WTC11 (cell line): ENCODE measurements at regions not wholly inside any gene's neighbourhood (a gene's known extent, or its start where the extent isn't known, plus 50 kb on each side); places are given as distances from the start of the nearest gene placed in this dataset.

Experiments used
- ATAC-seq: fragments of 200-7000 bp; cut with Tn5 transposase; 2 replicates; pipeline ENCODE4 v1.10.0; 2021; ENCODE audit warnings: mild to moderate bottlenecking, moderate library complexity
- CTCF ChIA-PET: fragments of 300-600 bp; sonication (Branson Sonifier 250); formaldehyde crosslinking; loops from one replicate; lab custom pipeline; 2021; ENCODE audit warnings: antibody characterized with exemption; lab: Charles Lee
- POLR2A ChIA-PET: fragments of 350-600 bp; sonication (Branson Sonifier 250); formaldehyde crosslinking; loops from one replicate; lab custom pipeline; 2021; ENCODE audit warnings: antibody characterized with exemption; lab: Charles Lee
- DNase-seq: peaks from one replicate; pipeline ENCODE4 v3.0.0; 2021; ENCODE audit warnings: low spot score
- H3K27ac Mint-ChIP-seq: 2 replicates; pipeline ENCODE4 v1.8.0; 2021; ENCODE audit warnings: mixed read lengths
- H3K27me3 Mint-ChIP-seq: 2 replicates; pipeline ENCODE4 v1.8.0; 2021; ENCODE audit warnings: low read depth, mild to moderate bottlenecking, moderate library complexity, mixed read lengths
- H3K36me3 Mint-ChIP-seq: 2 replicates; pipeline ENCODE4 v1.8.0; 2021; ENCODE audit warnings: mixed read lengths
- H3K4me1 Mint-ChIP-seq: 2 replicates; pipeline ENCODE4 v1.8.0; 2022; ENCODE audit warnings: mixed read lengths
- H3K4me3 Mint-ChIP-seq: 2 replicates; pipeline ENCODE4 v1.8.0; 2021; ENCODE audit warnings: mild to moderate bottlenecking, moderate library complexity, mixed read lengths
- H3K9me3 Mint-ChIP-seq: 2 replicates; pipeline ENCODE4 v1.8.0; 2021; ENCODE audit warnings: mixed read lengths
- EMX1 ChIP-seq: fragments of 250-450 bp; sonication (Bioruptor Pico); IDR thresholded peaks from 2 replicates; pipeline ENCODE4 v1.8.0; 2021; ENCODE audit warnings: mild to moderate bottlenecking
- FOXK1 ChIP-seq: sonication (generic); formaldehyde crosslinking; IDR thresholded peaks from 2 replicates; pipeline ENCODE4 v1.8.0; 2022; ENCODE audit warnings: mild to moderate bottlenecking, moderate library complexity, missing genetic modification reagents
- GRHL2 ChIP-seq: fragments of 250-450 bp; sonication (Bioruptor Pico); IDR thresholded peaks from 2 replicates; pipeline ENCODE4 v1.8.0; 2022; ENCODE audit warnings: mild to moderate bottlenecking, moderate library complexity; ENCODE audit not compliant: insufficient replicate concordance, severe bottlenecking
- NR1H2 ChIP-seq: sonication (generic); formaldehyde crosslinking; IDR thresholded peaks from 2 replicates; pipeline ENCODE4 v1.9.0; 2021; ENCODE audit warnings: mild to moderate bottlenecking, moderate library complexity, missing genetic modification reagents
- SOX15 ChIP-seq: fragments of 250-450 bp; sonication (Bioruptor Pico); IDR thresholded peaks from 2 replicates; pipeline ENCODE4 v1.9.0; 2021; ENCODE audit warnings: mild to moderate bottlenecking
- ZBTB21 ChIP-seq: sonication (generic); formaldehyde crosslinking; IDR thresholded peaks from 2 replicates; pipeline ENCODE4 v1.8.1; 2023; ENCODE audit warnings: mild to moderate bottlenecking, missing genetic modification reagents, borderline replicate concordance
- ZNF121 ChIP-seq: sonication (generic); formaldehyde crosslinking; IDR thresholded peaks from 2 replicates; pipeline ENCODE4 v1.8.0; 2023; ENCODE audit warnings: missing genetic modification reagents
- ZNF232 ChIP-seq: sonication (generic); formaldehyde crosslinking; IDR thresholded peaks from 2 replicates; pipeline ENCODE4 v1.8.0; 2022; ENCODE audit warnings: mild to moderate bottlenecking, missing genetic modification reagents
- ZNF263 ChIP-seq: sonication (generic); formaldehyde crosslinking; IDR thresholded peaks from 2 replicates; pipeline ENCODE4 v1.8.1; 2022; ENCODE audit warnings: low read depth, mild to moderate bottlenecking, moderate library complexity, missing genetic modification reagents
- ZNF671 ChIP-seq: fragments of 250-450 bp; sonication (Bioruptor Pico); IDR thresholded peaks from 2 replicates; pipeline ENCODE4 v1.8.0; 2021; ENCODE audit warnings: mild to moderate bottlenecking
- TF ChIP-seq, protein P1 (sequence below): fragments of 250-450 bp; sonication (Bioruptor Pico); IDR thresholded peaks from 2 replicates; pipeline ENCODE4 v2.1.2; 2022; ENCODE audit warnings: mild to moderate bottlenecking, moderate library complexity
- TF ChIP-seq, protein P2 (sequence below): sonication (generic); formaldehyde crosslinking; conservative IDR thresholded peaks from 2 replicates; pipeline ENCODE4 v1.8.1; 2022; ENCODE audit warnings: mild to moderate bottlenecking, missing genetic modification reagents
- TF ChIP-seq, protein P3 (sequence below): fragments of 250-450 bp; sonication (Bioruptor Pico); IDR thresholded peaks from 2 replicates; pipeline ENCODE4 v1.9.0; 2021; ENCODE audit warnings: moderate library complexity, mild to moderate bottlenecking, inconsistent platforms, borderline replicate concordance
- TF ChIP-seq, protein P4 (sequence below): fragments of 200-600 bp; IDR thresholded peaks from 2 replicates; pipeline ENCODE4 v1.8.0; 2022; ENCODE audit warnings: antibody characterized with exemption
- TF ChIP-seq, protein P5 (sequence below): sonication (generic); formaldehyde crosslinking; IDR thresholded peaks from 2 replicates; pipeline ENCODE4 v1.8.0; 2022; ENCODE audit warnings: mild to moderate bottlenecking, missing genetic modification reagents
- TF ChIP-seq, protein P6 (sequence below): sonication (generic); formaldehyde crosslinking; IDR thresholded peaks from 2 replicates; pipeline ENCODE4 v1.8.1; 2022; ENCODE audit warnings: low read depth, missing genetic modification reagents, borderline replicate concordance

DNA sequence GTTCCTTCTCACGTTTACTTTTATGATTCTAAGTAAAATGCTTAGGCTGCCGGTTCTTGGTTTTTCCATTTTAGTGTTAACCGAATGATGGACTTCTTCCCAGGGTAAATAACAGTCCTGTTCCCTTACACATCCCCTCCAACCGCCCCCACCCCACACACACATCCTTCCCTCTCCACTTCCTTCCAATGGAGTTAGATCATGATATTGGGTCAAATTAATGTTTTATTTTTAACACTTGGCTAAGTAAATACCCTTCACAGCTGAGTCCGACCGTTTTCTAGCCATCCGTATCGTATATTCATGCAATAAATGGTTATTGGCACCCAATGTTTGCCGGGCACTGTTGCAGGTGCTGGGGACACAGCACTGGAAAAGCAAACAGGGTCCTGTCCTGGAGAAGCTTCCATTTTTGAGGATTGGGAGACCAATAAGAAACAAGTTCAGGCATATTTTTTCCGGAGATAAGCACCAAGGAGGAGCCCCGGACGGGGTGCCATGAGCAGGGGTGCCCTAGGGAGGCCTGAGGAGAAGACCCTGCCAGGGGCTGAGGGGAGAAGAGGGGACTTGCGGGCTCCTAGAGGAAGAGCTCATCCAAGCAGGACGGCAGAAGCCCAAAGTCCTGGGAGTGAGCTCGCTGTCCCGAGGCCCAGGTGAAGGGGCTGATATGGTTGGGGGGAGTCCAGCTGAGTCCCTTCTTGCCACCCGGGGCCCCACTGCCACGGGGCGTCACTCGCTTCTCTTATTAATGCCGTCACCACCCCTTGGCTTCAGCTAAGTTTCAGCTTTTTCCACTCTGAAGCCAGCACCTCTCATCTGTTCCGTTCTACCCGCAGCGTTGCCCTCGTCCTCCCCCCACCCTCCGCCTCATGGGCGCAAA lies 126.0 kb upstream of the RET start:
- ATAC-seq (no peak), DNase-seq (no peak)
- CTCF ChIA-PET = interaction anchor here (0.8 to 2.7 kb wide), 7 partner anchors 22 to 128 kb away, joined by 3 to 12 read pairs (median 5); no protein-coding TSS in a partner anchor
- POLR2A ChIA-PET = no interaction called here
- peaks cover 11% of the 10 kb centered on the region for H3K27me3 Mint-ChIP-seq
- H3K27ac Mint-ChIP-seq = no peak overlapping the region
- TF ChIP-seq NR1H2 (no peak), ZNF232 (CRISPR knock-in tag) (no peak), GRHL2 (CRISPR knock-in tag) (no peak), EMX1 (CRISPR knock-in tag) (no peak)
- TF ChIP-seq, protein P1, sequence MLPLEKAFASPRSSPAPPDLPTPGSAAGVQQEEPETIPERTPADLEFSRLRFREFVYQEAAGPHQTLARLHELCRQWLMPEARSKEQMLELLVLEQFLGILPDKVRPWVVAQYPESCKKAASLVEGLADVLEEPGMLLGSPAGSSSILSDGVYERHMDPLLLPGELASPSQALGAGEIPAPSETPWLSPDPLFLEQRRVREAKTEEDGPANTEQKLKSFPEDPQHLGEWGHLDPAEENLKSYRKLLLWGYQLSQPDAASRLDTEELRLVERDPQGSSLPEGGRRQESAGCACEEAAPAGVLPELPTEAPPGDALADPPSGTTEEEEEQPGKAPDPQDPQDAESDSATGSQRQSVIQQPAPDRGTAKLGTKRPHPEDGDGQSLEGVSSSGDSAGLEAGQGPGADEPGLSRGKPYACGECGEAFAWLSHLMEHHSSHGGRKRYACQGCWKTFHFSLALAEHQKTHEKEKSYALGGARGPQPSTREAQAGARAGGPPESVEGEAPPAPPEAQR = no peak
- TF ChIP-seq, protein P2, sequence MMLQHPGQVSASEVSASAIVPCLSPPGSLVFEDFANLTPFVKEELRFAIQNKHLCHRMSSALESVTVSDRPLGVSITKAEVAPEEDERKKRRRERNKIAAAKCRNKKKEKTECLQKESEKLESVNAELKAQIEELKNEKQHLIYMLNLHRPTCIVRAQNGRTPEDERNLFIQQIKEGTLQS (CRISPR knock-in tag) = no peak
- TF ChIP-seq, protein P3, sequence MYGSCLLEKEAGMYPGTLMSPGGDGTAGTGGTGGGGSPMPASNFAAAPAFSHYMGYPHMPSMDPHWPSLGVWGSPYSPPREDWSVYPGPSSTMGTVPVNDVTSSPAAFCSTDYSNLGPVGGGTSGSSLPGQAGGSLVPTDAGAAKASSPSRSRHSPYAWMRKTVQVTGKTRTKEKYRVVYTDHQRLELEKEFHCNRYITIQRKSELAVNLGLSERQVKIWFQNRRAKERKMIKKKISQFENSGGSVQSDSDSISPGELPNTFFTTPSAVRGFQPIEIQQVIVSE (CRISPR knock-in tag) = no peak
- TF ChIP-seq, protein P4, sequence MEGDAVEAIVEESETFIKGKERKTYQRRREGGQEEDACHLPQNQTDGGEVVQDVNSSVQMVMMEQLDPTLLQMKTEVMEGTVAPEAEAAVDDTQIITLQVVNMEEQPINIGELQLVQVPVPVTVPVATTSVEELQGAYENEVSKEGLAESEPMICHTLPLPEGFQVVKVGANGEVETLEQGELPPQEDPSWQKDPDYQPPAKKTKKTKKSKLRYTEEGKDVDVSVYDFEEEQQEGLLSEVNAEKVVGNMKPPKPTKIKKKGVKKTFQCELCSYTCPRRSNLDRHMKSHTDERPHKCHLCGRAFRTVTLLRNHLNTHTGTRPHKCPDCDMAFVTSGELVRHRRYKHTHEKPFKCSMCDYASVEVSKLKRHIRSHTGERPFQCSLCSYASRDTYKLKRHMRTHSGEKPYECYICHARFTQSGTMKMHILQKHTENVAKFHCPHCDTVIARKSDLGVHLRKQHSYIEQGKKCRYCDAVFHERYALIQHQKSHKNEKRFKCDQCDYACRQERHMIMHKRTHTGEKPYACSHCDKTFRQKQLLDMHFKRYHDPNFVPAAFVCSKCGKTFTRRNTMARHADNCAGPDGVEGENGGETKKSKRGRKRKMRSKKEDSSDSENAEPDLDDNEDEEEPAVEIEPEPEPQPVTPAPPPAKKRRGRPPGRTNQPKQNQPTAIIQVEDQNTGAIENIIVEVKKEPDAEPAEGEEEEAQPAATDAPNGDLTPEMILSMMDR = no peak
- no peaks in the 10 kb centered on the region; the same call in 1 of the 2 replicates for H3K36me3 Mint-ChIP-seq
- H3K4me3 Mint-ChIP-seq = peak overlapping the region; percentile 51
- H3K4me1 Mint-ChIP-seq = peaks cover 20% of the 10 kb centered on the region
- H3K9me3 Mint-ChIP-seq = peaks cover 17% of the 10 kb centered on the region

DNA sequence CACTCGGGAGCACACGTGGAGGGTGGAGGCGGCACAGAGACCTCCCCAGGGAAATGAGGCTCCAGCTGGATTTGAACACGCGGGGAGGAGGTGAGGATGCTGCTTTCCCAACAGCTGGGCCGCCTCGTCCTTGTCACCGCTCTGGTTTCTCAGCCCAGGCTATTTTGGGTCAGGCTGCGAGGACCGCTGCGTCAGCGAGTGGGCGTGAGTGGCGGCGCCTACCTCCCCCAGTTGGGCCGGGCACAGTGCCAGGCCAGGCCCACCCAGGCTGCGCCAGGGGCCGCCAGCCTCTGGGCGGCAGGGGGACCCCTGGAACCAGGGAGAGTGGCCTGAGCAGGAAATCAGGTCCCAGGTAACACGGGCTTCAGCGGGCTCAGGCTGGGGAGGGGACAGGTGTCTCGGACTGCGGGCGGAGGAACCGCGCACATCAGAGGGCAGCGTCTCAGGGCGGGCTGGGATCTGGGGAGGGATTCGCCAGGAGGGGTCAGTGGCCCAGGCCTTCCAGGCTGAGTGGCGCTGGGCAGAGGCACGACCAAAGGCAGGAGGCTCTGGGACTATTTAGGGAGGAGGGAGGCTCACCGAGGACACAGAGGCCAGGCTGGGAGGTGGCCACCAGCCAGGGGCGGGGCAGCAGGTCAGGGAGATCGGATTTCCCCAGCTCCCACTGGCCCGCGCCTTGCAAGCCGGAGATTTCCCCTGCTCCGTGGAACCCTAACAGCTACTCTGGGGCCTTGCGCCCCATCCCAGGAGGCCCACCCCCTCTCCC lies 125.2 kb upstream of the RET start:
- Mint-ChIP-seq H3K36me3 (no peaks in the 10 kb centered on the region; the same call in 1 of the 2 replicates), H3K9me3 (peaks cover 17% of the 10 kb centered on the region), H3K4me1 (peaks cover 20% of the 10 kb centered on the region), H3K4me3 (peak overlapping the region; percentile 66), H3K27ac (peak overlapping the region; percentile 23), H3K27me3 (peaks cover 11% of the 10 kb centered on the region)
- DNase-seq (peak; percentile 66), ATAC-seq (peak; percentile 59)
- TF ChIP-seq, protein P5, sequence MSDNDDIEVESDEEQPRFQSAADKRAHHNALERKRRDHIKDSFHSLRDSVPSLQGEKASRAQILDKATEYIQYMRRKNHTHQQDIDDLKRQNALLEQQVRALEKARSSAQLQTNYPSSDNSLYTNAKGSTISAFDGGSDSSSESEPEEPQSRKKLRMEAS (CRISPR knock-in tag) = peak; percentile 65; the same call in 1 of the 2 replicates
- no peak for TF ChIP-seq FOXK1 (CRISPR knock-in tag)
- 0 out of 2 replicates have a peak, but pooled peaks have one; percentile 15 for TF ChIP-seq ZNF121 (CRISPR knock-in tag)
- TF ChIP-seq, protein P6, sequence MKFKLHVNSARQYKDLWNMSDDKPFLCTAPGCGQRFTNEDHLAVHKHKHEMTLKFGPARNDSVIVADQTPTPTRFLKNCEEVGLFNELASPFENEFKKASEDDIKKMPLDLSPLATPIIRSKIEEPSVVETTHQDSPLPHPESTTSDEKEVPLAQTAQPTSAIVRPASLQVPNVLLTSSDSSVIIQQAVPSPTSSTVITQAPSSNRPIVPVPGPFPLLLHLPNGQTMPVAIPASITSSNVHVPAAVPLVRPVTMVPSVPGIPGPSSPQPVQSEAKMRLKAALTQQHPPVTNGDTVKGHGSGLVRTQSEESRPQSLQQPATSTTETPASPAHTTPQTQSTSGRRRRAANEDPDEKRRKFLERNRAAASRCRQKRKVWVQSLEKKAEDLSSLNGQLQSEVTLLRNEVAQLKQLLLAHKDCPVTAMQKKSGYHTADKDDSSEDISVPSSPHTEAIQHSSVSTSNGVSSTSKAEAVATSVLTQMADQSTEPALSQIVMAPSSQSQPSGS = no peak
- no peak for TF ChIP-seq SOX15 (CRISPR knock-in tag)
- 0 out of 2 replicates have a peak, but pooled peaks have one; percentile 23 for TF ChIP-seq ZNF232 (CRISPR knock-in tag)
- peak; percentile 38; the same call in 1 of the 2 replicates for TF ChIP-seq ZBTB21 (CRISPR knock-in tag)
- TF ChIP-seq ZNF263 (CRISPR knock-in tag) = peak; percentile 88
- TF ChIP-seq ZNF671 (CRISPR knock-in tag) = no peak
- CTCF ChIA-PET = interaction anchor here (0.6 to 2.7 kb wide), 14 partner anchors 12 to 395 kb away, joined by 3 to 12 read pairs (median 4); no protein-coding TSS in a partner anchor
- POLR2A ChIA-PET = interaction anchor here (1.0 to 1.8 kb wide), 2 partner anchors 18 to 75 kb away, joined by 3 to 6 read pairs; no protein-coding TSS in a partner anchor
